ENCODE measurements at regions not wholly inside any gene's neighbourhood (a gene's known extent, or its start where the extent isn't known, plus 50 kb on each side); places are given as distances from the start of the nearest gene placed in this dataset.

DNA sequence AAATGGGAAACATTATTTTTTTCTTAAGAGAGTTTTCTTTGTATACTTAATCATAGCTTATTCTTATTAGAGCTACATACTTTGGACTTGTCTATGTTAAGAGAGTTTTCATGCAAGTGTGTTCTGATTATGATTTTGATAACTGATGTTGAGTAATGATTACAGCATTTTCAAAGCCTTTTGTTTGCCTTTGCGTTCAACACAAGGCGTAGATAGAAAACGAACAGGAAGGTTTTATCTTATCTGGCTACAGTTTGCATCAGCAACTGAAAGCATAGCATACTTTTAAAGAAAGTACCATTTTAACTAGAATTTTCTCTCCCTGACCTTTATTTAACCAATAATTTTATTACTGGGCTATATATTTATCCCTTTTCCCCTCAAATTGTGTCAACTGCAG is 51.6 kb upstream of the PDLIM5 start (continued):
- TF ChIP-seq, protein P1, sequence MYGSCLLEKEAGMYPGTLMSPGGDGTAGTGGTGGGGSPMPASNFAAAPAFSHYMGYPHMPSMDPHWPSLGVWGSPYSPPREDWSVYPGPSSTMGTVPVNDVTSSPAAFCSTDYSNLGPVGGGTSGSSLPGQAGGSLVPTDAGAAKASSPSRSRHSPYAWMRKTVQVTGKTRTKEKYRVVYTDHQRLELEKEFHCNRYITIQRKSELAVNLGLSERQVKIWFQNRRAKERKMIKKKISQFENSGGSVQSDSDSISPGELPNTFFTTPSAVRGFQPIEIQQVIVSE (CRISPR knock-in tag; IDR thresholded peaks at IDR 0.05; ENCODE audit: borderline replicate concordance) = no peak
- TF ChIP-seq ATF1 (CRISPR knock-in tag; IDR thresholded peaks at IDR 0.05) = no peak
- no peak for TF ChIP-seq ZNF512 (CRISPR knock-in tag; IDR thresholded peaks at IDR 0.05; ENCODE audit: borderline replicate concordance)
- TF ChIP-seq ZBTB21 (CRISPR knock-in tag; IDR thresholded peaks at IDR 0.05; ENCODE audit: borderline replicate concordance) = no peak
- TF ChIP-seq, protein P2, sequence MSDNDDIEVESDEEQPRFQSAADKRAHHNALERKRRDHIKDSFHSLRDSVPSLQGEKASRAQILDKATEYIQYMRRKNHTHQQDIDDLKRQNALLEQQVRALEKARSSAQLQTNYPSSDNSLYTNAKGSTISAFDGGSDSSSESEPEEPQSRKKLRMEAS (CRISPR knock-in tag; IDR thresholded peaks at IDR 0.05) = no peak
- no peak for TF ChIP-seq ZMAT4 (CRISPR knock-in tag; IDR thresholded peaks at IDR 0.05)
- TF ChIP-seq NFATC4 (CRISPR knock-in tag; IDR thresholded peaks at IDR 0.05) = no peak

All from WTC11 (cell line).